ENCODE measurements at regions not wholly inside any gene's neighbourhood (a gene's known extent, or its start where the extent isn't known, plus 50 kb on each side); places are given as distances from the start of the nearest gene placed in this dataset.

- no peak for DNase-seq (ENCODE audit: low spot score)
Measured at GRCh38 chr5:135629666-135630065, 50.9 kb upstream of the CXCL14 start.

- DNase-seq (ENCODE audit: low spot score): no peak
Measured at GRCh38 chr5:135628771-135629563, 50.2 kb upstream of the CXCL14 start.
